GM23248 (cell line): ENCODE measurements at regions not wholly inside any gene's neighbourhood (a gene's known extent, or its start where the extent isn't known, plus 50 kb on each side); places are given as distances from the start of the nearest gene placed in this dataset.

Experiments
- DNase-seq: peaks from one replicate; pipeline ENCODE4 v3.0.0-alpha.2; 2015
- H2AFZ ChIP-seq: fragments of 200-600 bp; sonication (generic); 2 replicates; pipeline ENCODE4 v1.6.1; 2016; ENCODE audit warnings: antibody characterized with exemption
- H3F3A ChIP-seq: fragments of 200-600 bp; sonication (generic); 2 replicates; pipeline ENCODE4 v1.6.1; 2016; ENCODE audit warnings: mild to moderate bottlenecking, antibody characterized with exemption, mixed run types; ENCODE audit not compliant: insufficient read depth
- H3K27ac ChIP-seq: fragments of 200-600 bp; sonication (generic); 2 replicates; pipeline ENCODE4 v1.5.1; 2016; ENCODE audit warnings: mild to moderate bottlenecking
- H3K27me3 ChIP-seq: fragments of 200-600 bp; sonication (generic); replicated peaks from 2 replicates; pipeline ENCODE4 v1.6.1; 2016; ENCODE audit warnings: mild to moderate bottlenecking; ENCODE audit not compliant: insufficient read depth
- H3K36me3 ChIP-seq: fragments of 200-600 bp; sonication (generic); 2 replicates; pipeline ENCODE4 v1.6.1; 2016; ENCODE audit warnings: low read depth, mild to moderate bottlenecking
- H3K4me1 ChIP-seq: fragments of 200-600 bp; sonication (generic); 2 replicates; pipeline ENCODE4 v1.6.1; 2016; ENCODE audit warnings: mild to moderate bottlenecking; ENCODE audit not compliant: insufficient read depth
- H3K4me2 ChIP-seq: fragments of 200-600 bp; sonication (generic); one replicate; pipeline ENCODE4 v1.6.1; 2016; ENCODE audit warnings: mild to moderate bottlenecking; ENCODE audit not compliant: unreplicated experiment
- H3K4me3 ChIP-seq: fragments of 200-600 bp; sonication (generic); 2 replicates; pipeline ENCODE4 v1.5.1; 2016; ENCODE audit warnings: mild to moderate bottlenecking
- H3K79me2 ChIP-seq: fragments of 200-600 bp; sonication (generic); 2 replicates; pipeline ENCODE4 v1.6.1; 2016; ENCODE audit warnings: mild to moderate bottlenecking; ENCODE audit not compliant: insufficient read depth
- H3K9ac ChIP-seq: fragments of 200-600 bp; sonication (generic); 2 replicates; pipeline ENCODE4 v1.6.1; 2016; ENCODE audit warnings: mild to moderate bottlenecking
- H3K9me2 ChIP-seq: fragments of 200-600 bp; sonication (generic); 2 replicates; pipeline ENCODE4 v1.6.1; 2016; ENCODE audit warnings: mixed run types, mild to moderate bottlenecking, moderate library complexity; ENCODE audit not compliant: insufficient read depth
- H3K9me3 ChIP-seq: fragments of 200-600 bp; sonication (generic); one replicate; pipeline ENCODE4 v1.6.1; 2017; ENCODE audit warnings: low read depth
- H4K20me1 ChIP-seq: fragments of 200-600 bp; sonication (generic); 2 replicates; pipeline ENCODE4 v1.6.0; 2016; ENCODE audit not compliant: insufficient read depth
- EZH2 ChIP-seq: fragments of 200-600 bp; sonication (generic); IDR thresholded peaks from 2 replicates; pipeline ENCODE4 v1.6.1; 2018; ENCODE audit warnings: antibody characterized with exemption, mild to moderate bottlenecking; ENCODE audit not compliant: insufficient read depth, poor library complexity, severe bottlenecking
- EZH2phosphoT487 ChIP-seq: fragments of 200-600 bp; sonication (generic); IDR thresholded peaks from 2 replicates; pipeline ENCODE4 v1.6.1; 2018; ENCODE audit warnings: antibody characterized with exemption, moderate library complexity, mild to moderate bottlenecking, low read depth; ENCODE audit not compliant: insufficient read depth
- WGBS, 2 experiments: methylation state at CpG; one replicate each; pipeline ENCODE4 v1.1.6; 2015 to 2017; ENCODE audit warnings: low lambda C conversion rate in 2 of 2, low coverage in 1 of 2; ENCODE audit errors: missing lambda C conversion rate in 2 of 2; 5-methylcytosine and 5-hydroxymethylcytosine counted together
- in situ Hi-C: fragments of 300-500 bp; cut with MboI; formaldehyde crosslinking; loops from 2 replicates; pipeline ENCODE4 v1.15.0; 2020

- H3F3A ChIP-seq, result no peaks in the 10 kb centered on the region
- no peaks in the 10 kb centered on the region for H3K79me2 ChIP-seq
- no peaks in the 10 kb centered on the region for H3K27me3 ChIP-seq
- H3K27ac ChIP-seq, result no peak overlapping the region
- in situ Hi-C loops, result no loop called here
- no peaks in the 10 kb centered on the region for H3K36me3 ChIP-seq
- WGBS, 2 experiments, result 0% methylated on average over 1 of the region's 1 CpG
- no peak overlapping the region for H3K4me2 ChIP-seq
- no peak for DNase-seq
- H3K9me2 ChIP-seq, result no peaks in the 10 kb centered on the region
- no peak overlapping the region for H3K9ac ChIP-seq
- TF ChIP-seq EZH2phosphoT487 (no peak), EZH2 (no peak)
- H3K4me1 ChIP-seq, result no peaks in the 10 kb centered on the region
- no peaks in the 10 kb centered on the region for H3K9me3 ChIP-seq
- H4K20me1 ChIP-seq, result no peaks in the 10 kb centered on the region
- no peak overlapping the region for H2AFZ ChIP-seq
- no peak overlapping the region for H3K4me3 ChIP-seq
Measured at GRCh38 chr1:102420034-102420433, 423.3 kb upstream of the OLFM3 start.
